HCT116 (cell line): ENCODE measurements at regions not wholly inside any gene's neighbourhood (a gene's known extent, or its start where the extent isn't known, plus 50 kb on each side); places are given as distances from the start of the nearest gene placed in this dataset.

Source experiments
- ELF1 ChIP-seq: IDR thresholded peaks from 2 replicates; pipeline ENCODE4 v1.6.1; 2012; ENCODE audit warnings: low read depth, borderline replicate concordance
- POLR2A ChIP-seq: IDR thresholded peaks from 2 replicates; pipeline ENCODE4 v1.7.0; 2011; ENCODE audit warnings: borderline replicate concordance; ENCODE audit not compliant: insufficient read depth, insufficient read length; ENCODE audit errors: extremely low read depth
- REST ChIP-seq: IDR thresholded peaks from 2 replicates; pipeline ENCODE4 v1.6.1; 2012; ENCODE audit warnings: low read depth
- ZNF274 ChIP-seq: fragments of 200-500 bp; sonication (Bioruptor generic); IDR thresholded peaks from 2 replicates; pipeline ENCODE4 v1.6.1; 2014; ENCODE audit warnings: mild to moderate bottlenecking, low read depth, low read length, inconsistent platforms
- TF ChIP-seq, protein P1 (sequence below), 3 experiments: fragments of 200-600 bp in 1 of 3; sonication (generic) in 1 of 3; IDR thresholded peaks in 2 of 3; conservative IDR thresholded peaks in 1 of 3; 2 replicates each; pipeline ENCODE4 v1.5.1; 2012 to 2017; ENCODE audit warnings: low read depth in 2 of 3, low read length in 2 of 3, antibody characterized with exemption in 1 of 3, borderline replicate concordance in 1 of 3, control low read depth in 1 of 3, mild to moderate bottlenecking in 1 of 3, mixed read lengths in 1 of 3, mixed run types in 1 of 3, moderate library complexity in 1 of 3; ENCODE audit not compliant: insufficient read depth in 1 of 3
- TF ChIP-seq, protein P2 (sequence below): IDR thresholded peaks from 2 replicates; pipeline ENCODE4 v1.6.1; 2012

- TF ChIP-seq, protein P1, sequence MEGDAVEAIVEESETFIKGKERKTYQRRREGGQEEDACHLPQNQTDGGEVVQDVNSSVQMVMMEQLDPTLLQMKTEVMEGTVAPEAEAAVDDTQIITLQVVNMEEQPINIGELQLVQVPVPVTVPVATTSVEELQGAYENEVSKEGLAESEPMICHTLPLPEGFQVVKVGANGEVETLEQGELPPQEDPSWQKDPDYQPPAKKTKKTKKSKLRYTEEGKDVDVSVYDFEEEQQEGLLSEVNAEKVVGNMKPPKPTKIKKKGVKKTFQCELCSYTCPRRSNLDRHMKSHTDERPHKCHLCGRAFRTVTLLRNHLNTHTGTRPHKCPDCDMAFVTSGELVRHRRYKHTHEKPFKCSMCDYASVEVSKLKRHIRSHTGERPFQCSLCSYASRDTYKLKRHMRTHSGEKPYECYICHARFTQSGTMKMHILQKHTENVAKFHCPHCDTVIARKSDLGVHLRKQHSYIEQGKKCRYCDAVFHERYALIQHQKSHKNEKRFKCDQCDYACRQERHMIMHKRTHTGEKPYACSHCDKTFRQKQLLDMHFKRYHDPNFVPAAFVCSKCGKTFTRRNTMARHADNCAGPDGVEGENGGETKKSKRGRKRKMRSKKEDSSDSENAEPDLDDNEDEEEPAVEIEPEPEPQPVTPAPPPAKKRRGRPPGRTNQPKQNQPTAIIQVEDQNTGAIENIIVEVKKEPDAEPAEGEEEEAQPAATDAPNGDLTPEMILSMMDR (IDR thresholded peaks at IDR 0.05 in 2 of 3, conservative IDR thresholded peaks at IDR 0.05 in 1 of 3; ENCODE audit: borderline replicate concordance in 1 of 3, insufficient read depth in 1 of 3, low read depth in 2 of 3, low read length in 2 of 3), result no peak
- TF ChIP-seq ZNF274 (no peak), POLR2A (no peak), ELF1 (no peak), REST (no peak)
- TF ChIP-seq, protein P2, sequence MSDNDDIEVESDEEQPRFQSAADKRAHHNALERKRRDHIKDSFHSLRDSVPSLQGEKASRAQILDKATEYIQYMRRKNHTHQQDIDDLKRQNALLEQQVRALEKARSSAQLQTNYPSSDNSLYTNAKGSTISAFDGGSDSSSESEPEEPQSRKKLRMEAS, result no peak
Measured at GRCh38 chr3:34890247-34890646, 749.1 kb upstream of the ARPP21 start.
